ENCODE measurements at regions not wholly inside any gene's neighbourhood (a gene's known extent, or its start where the extent isn't known, plus 50 kb on each side); places are given as distances from the start of the nearest gene placed in this dataset.

DNA sequence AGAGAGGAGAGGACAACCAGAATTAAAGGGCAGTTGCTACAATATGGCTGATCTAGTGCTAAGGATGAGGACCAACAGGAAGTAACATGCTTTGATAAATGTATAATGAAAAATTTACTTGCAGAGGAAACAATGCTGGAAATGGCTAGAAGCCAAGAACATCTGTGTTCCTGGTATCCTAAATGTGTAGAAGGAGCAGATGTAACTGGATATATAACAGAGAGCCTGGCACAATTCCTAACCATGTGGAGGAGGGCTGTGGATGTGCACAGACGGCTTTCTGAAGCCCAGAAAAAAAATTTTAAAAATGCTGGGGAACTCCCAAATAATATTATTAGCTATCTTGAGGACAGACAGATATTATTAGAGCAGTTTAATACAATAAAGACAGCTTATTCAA, 159.4 kb upstream of the GBE1 start:
- DNase-seq (ENCODE audit: low read depth): no peak
- in situ Hi-C loops (cut with HindIII; ENCODE audit: low pct_unique_long_range_greater_than_20kb, low sequenced_read_pairs): no loop called here

DNA sequence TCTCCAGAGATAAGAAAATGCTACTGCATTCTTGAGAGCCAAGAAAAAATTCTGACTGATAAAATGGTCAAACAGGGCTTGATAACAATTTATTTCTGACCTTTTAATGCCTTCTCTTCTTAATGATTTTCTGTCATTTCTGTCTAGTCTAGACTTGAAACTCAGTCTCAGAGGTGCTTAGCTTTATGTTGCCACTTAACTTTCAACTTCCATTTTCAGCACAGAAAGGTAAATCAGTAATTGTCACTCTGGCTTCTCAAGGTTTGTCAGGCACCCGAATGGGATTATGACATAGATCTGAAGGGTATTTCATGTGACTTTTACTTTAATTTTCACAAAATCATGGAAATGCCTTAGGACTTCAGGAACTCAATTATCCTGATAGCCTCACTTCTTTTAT, 155.4 kb upstream of the GBE1 start:
- no peak for DNase-seq (ENCODE audit: low read depth)
- in situ Hi-C loops (cut with HindIII; ENCODE audit: low pct_unique_long_range_greater_than_20kb, low sequenced_read_pairs): no loop called here

DNA sequence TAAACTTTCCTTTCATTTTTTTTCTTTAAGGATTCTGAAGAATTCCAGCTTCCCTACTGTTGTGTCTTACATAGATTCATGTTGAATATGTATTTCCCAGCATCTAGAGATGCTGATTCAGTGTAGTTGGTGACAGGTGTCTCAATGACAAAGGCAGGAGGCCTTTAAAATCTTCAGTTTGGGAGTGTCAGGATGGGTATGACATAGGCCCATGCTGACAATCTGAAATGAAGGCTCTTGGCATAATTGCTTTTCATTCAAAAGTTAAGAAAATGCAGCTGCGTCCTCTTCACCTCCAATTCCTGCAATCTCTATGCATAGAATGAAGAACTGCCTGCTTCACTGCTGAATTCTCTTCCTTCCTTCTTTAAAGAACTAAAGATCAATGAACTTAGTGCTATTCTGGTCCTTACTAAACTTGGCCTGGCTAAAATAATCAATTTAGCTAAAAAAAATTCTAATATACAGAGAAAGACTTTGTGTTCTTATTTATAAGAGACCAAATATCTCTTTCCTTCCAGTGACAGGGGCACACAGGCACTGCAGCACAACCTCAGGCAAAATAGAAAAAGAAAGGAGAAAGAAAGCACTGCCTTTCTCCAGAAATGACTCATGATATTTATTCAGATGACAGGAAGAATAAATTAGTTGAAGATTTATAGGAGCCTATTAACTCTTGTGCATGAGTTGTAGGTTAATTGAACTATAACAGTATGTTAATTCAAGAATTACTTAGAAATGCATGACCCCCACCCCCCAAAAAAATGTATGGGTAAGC, 152.6 kb upstream of the GBE1 start:
- in situ Hi-C loops (cut with HindIII; ENCODE audit: low pct_unique_long_range_greater_than_20kb, low sequenced_read_pairs): no loop called here
- DNase-seq (ENCODE audit: low read depth): peak; percentile 6

DNA sequence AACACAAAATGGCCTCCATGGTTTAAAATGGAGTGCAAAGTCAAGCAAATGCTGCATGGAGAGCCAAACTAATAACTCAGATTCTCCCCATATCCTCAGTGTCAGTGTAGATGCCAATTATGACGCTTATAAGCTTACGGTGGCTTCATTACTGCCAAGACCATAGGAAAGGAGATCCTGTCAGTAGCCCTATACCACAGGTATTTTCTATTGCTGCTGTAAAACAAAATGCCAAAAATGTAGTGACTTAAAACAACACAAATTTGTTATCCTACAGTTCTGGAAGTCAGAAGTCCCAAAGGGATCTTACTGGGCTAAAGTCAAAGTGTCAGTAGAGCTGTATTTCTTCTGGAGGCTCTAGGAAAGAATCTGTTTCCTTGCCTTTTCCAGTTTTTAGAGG, 149.8 kb upstream of the GBE1 start:
- no peak for DNase-seq (ENCODE audit: low read depth)
- in situ Hi-C loops (cut with HindIII; ENCODE audit: low pct_unique_long_range_greater_than_20kb, low sequenced_read_pairs): no loop called here

DNA sequence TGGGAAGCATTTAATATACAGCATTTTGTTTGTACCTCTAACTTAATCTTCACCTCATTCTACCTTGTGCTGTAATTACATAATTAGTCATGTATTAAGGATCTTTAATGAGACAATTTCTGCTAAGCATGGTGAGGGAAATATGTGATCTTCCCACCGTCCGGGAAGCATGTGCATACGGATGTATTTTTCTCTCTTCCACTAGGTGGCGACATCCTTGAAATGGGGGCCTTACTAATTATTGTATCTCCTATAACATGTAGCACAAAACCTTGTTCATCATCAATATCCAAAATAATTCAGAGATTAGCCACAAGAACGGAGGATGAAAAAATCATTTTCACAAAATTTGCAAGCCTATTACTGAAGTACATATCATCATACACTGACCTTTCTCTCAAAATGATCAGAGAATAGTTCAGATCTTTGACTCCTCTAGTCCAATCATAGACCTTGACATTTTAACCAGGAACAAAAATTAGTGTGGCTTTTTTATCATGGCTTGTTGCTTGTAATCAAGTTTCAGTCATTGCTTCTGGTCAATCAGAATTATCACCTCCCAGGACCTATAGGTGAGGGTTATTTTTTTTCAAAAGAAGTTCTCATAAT, 148.9 kb upstream of the GBE1 start:
- DNase-seq (ENCODE audit: low read depth): peak; percentile 20

DNA sequence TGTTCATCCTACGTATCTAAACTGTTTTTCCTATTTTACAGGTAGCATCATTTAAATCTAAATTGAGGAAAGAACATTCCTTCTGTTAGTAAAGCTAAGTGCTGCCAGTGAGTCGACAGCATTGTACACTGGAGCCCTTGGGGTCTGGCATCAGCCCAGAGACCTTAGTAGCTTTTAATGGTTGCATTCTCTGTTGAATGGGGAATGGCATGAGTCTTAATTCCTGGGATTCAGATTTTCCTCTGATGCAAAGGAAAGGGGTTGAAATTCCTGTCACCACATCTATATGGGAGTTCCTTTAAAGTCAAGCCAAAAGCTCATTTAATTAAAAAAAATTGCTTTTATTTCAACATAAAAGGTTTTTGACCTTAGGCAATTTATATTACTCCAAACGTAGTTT, 148.4 kb upstream of the GBE1 start:
- in situ Hi-C loops (cut with HindIII; ENCODE audit: low pct_unique_long_range_greater_than_20kb, low sequenced_read_pairs): no loop called here
- DNase-seq (ENCODE audit: low read depth): no peak

More for the DNA sequence above, 148.9 kb upstream of the GBE1 start:
- in situ Hi-C loops (cut with HindIII; ENCODE audit: low pct_unique_long_range_greater_than_20kb, low sequenced_read_pairs): no loop called here

DNA sequence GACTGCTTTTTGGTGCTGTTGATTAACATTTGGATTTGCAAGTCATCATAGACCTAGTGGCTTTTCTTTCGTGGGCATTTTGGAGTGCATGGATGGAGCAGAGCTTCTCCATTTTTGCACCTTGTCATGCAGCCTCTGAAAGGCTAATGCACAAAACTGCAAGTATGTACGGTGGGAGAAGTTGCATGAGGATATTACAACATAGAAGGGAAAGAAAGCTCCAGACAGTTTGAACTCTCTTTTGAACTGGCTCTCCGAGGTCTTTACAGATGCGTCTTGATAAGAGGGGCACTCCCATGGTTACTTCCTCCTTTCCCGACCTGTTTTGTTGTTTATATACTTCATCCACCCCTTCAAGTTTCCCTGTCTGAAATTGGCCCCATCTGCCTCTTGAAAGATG, 147.1 kb upstream of the GBE1 start:
- in situ Hi-C loops (cut with HindIII; ENCODE audit: low pct_unique_long_range_greater_than_20kb, low sequenced_read_pairs): no loop called here
- DNase-seq (ENCODE audit: low read depth): no peak

DNA sequence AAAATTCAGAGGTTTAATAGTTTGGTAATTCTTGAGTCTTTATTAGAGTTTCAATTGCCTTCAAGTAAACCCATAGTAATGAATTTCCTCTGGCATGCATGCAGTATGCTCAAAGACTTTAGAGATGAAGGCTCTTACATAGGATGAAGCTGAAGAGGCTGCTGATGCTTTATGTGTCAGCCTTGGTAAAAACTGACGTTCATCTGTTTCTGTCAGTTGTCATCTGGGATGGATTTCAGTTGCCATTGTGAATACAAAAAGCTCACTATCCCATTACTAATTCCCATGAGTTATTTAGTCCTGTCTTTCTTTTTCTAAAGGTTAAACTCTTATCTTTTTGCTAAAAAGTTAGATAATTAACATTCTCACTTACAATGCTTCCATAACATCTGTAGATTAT, 136.9 kb upstream of the GBE1 start:
- in situ Hi-C loops (cut with HindIII; ENCODE audit: low pct_unique_long_range_greater_than_20kb, low sequenced_read_pairs): no loop called here
- DNase-seq (ENCODE audit: low read depth): no peak

DNA sequence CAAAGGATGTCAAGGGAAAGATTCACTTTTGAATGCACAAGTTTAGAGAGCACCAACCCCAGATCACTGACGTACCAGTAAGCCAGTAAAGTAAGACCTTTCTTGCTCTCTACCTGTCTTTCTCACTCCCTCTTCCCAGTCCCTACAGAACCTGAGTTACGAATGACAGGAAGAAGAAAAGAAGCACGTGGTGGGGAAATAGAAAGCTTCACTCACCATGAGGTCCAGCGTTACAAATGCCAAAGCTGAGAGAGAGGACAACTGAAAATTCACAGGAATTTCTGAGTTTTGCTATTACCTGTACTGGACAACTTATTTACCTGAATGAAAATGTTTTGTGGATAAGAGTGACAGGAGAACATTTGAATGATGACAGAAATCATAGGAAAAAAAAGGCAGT, 133.2 kb upstream of the GBE1 start:
- DNase-seq (ENCODE audit: low read depth): no peak
- in situ Hi-C loops (cut with HindIII; ENCODE audit: low pct_unique_long_range_greater_than_20kb, low sequenced_read_pairs): no loop called here

DNA sequence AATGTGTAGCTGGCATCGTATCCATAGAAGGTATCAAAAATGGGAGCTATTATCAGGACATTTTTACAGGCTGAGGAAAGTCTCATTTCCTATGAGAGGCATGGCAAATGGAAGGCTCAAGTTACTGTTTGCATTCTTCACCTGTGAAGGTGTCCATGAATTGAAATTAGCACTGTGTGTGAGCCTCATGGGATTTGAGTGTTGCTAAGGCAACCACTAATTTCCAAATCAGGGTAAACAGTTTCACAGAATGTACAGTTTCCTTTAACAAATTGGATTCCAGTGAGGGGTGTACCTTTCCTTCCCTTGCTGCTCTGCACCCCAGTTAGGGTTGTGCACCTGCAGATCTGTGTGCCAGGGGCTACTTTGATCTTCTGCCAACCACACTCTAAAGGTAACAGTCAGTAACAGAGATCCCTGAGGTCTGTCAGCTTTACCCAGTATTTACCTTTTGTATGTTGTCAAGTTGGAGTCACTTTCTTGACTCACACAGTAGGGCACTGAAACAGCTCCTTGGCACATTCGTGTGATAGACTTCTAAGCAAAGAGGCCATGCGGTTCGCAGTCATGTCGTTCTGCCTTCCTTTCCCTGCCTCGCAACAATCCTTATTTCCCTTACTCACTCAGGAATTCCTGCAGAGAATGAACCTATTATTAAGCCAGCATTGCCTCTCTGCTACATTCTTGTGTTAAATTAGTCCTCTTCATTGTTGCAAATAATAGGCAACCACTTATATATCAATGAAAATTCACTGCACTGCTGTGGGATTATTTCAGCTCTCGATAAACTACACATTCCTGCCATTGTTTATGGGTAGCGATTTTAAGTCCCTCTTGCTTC, 129.8 kb upstream of the GBE1 start:
- DNase-seq (ENCODE audit: low read depth): no peak
- in situ Hi-C loops (cut with HindIII; ENCODE audit: low pct_unique_long_range_greater_than_20kb, low sequenced_read_pairs): no loop called here

DNA sequence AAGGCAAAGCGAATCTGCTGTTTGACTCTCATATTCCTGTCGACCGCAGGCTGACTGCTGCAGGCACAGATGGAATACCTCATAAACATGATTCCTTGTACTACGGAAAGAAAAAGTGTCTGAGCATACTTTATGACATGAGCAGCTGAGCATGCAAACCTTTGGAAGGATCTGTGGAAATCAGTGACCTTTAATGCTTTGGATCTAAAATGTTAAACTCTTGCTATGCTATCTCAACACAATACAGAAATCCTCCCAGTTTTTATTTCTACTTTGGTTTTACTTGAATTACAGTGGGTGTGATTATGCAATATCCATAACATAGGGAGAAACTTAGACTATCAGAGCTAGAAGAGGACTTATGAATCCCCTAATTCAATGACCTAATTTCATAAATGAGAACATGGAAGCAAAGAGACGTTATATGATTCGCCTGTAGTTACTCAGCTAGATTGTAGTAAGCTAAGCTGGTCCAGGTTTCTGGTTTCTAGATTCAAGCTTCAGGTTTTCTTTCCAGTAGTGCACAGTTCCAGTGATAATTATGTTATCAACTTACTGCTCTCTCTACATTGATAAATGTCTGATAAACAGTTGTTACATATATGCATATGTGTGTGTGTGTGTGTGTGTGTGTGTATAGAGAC, 127.6 kb upstream of the GBE1 start:
- DNase-seq (ENCODE audit: low read depth): no peak
- in situ Hi-C loops (cut with HindIII; ENCODE audit: low pct_unique_long_range_greater_than_20kb, low sequenced_read_pairs): no loop called here

DNA sequence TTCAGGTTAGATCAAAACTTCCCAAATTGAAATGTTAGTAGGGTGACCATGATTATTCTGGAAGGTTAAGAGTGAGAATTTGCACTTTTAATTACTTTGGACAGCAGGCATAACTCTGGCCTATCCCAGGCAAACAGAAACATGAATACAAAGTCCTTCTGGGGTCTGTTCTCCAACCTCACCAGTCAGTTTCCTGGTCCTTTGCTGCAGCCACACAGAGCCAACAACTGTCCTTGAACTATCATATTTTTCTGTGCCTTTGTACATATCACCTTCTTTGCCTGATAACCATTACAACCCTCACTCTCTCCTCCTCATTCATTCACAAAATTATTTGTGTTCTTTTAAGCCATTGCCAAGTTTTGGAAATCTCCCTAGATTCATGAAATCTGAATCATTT, 126.0 kb upstream of the GBE1 start:
- DNase-seq (ENCODE audit: low read depth): no peak
- in situ Hi-C loops (cut with HindIII; ENCODE audit: low pct_unique_long_range_greater_than_20kb, low sequenced_read_pairs): no loop called here

DNA sequence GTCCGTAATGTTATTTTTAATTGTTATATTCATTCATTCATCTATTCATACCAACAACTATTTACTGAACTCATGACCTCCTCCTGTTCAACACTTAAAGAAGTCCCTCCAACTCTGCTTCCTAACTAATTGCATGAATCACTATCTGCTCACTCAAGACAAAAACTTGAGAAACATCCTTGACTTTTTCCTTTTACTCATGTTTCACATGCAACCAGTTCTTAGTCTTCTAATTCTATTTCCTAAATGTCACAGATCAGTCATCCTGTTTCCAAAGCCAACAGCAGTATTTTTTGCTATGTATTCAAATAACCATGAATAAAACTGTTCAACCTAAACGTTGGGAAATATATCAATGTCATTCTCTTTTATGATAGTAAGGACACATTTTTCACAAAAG, 124.6 kb upstream of the GBE1 start:
- DNase-seq (ENCODE audit: low read depth): no peak
- in situ Hi-C loops (cut with HindIII; ENCODE audit: low pct_unique_long_range_greater_than_20kb, low sequenced_read_pairs): no loop called here

DNA sequence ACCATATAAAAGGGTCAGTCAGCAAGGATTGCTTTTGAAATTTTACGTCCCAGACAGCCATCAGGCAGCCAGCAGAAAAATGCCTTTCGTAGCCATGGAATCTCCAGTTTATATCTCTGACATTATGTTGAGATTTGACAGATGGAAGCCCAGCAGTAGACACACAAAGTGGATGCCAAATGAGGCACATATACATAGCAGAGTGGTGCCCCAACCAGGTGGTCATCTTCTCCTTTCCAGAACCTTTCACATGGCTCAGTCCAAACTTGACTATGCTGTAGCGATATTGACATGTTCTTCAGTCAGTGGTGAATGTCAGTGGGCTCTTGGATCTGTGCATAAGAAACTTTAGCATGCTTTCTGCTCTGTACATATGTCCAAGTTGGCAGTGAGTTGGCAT, 123.3 kb upstream of the GBE1 start:
- in situ Hi-C loops (cut with HindIII; ENCODE audit: low pct_unique_long_range_greater_than_20kb, low sequenced_read_pairs): no loop called here
- no peak for DNase-seq (ENCODE audit: low read depth)

DNA sequence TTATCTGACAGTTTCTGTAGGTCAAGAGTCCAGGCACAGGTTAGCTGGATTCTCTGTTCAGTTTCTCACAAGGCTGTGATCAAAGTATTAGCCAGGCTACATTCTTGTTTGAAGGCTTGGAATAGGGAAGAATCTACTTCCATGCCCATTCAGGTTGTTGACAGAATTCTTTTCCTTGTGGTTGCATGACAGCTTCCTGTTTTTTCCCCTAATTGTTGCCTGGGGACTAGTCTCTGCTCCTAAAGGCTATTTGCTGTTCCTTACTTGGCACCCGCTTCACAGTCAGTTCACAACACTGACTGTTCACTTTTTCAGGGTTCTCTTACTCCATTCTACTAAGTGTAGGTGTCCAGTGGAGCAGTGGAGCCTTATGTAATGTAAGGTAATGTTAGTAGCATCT, 115.4 kb upstream of the GBE1 start:
- no peak for DNase-seq (ENCODE audit: low read depth)
- in situ Hi-C loops (cut with HindIII; ENCODE audit: low pct_unique_long_range_greater_than_20kb, low sequenced_read_pairs): no loop called here

DNA sequence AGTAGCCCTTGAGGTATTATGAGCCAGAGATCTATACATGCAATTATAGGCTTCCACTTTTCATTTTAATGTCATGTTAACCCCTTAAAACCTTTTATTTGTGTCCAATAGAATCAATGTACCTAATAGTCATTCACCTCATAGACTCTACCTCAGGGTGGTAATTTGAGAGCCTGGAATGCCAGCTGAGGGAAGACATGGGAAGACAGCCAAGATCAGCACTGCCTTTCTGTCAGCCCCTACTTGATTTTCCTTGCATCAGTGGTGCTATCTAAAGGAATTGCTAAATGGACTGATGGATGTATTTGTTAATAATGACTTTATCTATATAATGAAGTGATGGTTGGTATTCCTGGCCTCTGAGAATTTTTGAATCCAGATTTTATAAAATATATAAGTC, 113.3 kb upstream of the GBE1 start:
- DNase-seq (ENCODE audit: low read depth): no peak
- in situ Hi-C loops (cut with HindIII; ENCODE audit: low pct_unique_long_range_greater_than_20kb, low sequenced_read_pairs): no loop called here

DNA sequence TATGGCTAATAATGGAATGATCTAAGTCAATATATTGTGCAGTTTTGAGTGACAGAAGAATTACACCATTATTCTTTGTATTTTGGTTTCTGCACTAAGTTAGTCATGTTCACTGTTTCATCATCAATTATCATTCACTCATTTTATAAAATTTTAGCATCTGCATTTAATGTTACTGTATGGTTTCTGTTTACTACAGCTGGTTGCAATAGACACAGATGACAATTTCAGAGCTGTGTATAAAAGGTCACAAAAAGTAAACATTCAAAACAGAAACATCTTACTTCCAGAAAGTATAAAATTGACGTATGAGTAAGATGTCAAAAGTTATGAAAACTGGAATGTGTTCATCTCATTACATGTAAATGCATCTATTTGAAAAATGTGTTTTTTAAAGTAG, 111.1 kb upstream of the GBE1 start:
- DNase-seq (ENCODE audit: low read depth): no peak
- in situ Hi-C loops (cut with HindIII; ENCODE audit: low pct_unique_long_range_greater_than_20kb, low sequenced_read_pairs): no loop called here

DNA sequence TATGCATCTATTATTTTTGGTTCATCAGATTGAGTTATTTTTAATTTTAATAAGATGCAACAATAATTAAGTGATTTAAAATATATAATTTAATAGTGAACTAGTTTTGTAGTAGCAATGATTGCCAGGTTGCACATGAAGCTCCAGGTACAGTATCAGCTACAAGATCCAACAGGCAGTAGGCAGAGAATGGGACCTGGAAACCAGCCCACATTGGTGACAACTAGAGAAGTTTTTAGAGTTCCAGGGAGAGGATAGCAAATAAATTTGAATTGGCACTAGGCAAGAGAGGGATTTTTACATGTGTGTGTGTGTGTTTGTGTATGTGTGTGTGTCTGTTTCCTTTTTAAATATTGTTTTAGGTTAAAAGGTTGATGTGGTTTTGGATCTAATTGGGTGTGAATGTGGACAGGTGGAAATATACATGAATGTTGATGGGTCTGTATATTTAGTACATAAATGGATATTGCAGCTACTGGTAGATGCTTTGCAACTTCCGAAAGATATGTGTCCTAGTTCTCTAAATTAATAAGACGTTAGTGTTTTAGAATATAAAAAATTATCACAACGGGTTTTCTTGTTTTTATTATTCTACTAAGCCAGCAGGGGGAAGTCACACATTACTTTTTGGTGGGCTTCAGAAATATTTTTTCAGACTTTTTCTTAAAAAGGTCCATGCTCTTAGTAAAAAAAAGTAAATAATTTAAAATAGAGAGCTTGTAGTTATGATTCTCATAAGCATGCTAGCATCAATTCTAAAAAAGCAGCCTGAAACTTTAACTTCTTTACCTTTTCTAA, 110.1 kb upstream of the GBE1 start:
- in situ Hi-C loops (cut with HindIII; ENCODE audit: low pct_unique_long_range_greater_than_20kb, low sequenced_read_pairs): no loop called here
- no peak for DNase-seq (ENCODE audit: low read depth)
